Suppressor macrophage (primary cell): ENCODE measurements at regions not wholly inside any gene's neighbourhood (a gene's known extent, or its start where the extent isn't known, plus 50 kb on each side); places are given as distances from the start of the nearest gene placed in this dataset.

Experiments used
- DNase-seq, 4 experiments: peaks; one replicate each; pipeline ENCODE4 v3.0.0-alpha.2; 2020 to 2022

- DNase-seq = no peak
Measured at GRCh38 chr2:13542061-13542460, 825.3 kb downstream of the TRIB2 start.

- no peak for DNase-seq
Measured at GRCh38 chr2:13542642-13543041, 825.9 kb downstream of the TRIB2 start.

- DNase-seq = no peak
Measured at GRCh38 chr2:13543550-13543949, 826.8 kb downstream of the TRIB2 start.

GRCh38 chr2:13545320-13545719 is 828.6 kb downstream of the TRIB2 start:
- DNase-seq = no peak

DNA sequence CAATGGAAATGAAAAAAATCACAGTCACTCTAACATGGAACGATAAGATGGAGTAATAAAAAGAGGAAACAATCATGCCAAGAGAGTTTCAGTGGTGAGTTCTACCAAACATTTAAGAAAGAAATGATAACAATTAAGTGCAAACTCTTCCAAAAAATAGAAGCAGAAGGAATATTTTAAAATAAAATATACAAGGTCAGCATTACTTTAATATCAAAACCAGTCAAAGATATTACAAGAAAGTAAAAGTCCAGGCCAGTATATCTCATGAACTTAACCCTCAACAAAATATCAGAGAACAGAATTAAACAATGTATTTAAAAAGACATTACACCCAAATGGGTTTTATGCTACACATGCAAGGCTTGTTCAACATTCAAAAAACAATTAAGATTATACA is 829.4 kb downstream of the TRIB2 start:
- no peak for DNase-seq

DNA sequence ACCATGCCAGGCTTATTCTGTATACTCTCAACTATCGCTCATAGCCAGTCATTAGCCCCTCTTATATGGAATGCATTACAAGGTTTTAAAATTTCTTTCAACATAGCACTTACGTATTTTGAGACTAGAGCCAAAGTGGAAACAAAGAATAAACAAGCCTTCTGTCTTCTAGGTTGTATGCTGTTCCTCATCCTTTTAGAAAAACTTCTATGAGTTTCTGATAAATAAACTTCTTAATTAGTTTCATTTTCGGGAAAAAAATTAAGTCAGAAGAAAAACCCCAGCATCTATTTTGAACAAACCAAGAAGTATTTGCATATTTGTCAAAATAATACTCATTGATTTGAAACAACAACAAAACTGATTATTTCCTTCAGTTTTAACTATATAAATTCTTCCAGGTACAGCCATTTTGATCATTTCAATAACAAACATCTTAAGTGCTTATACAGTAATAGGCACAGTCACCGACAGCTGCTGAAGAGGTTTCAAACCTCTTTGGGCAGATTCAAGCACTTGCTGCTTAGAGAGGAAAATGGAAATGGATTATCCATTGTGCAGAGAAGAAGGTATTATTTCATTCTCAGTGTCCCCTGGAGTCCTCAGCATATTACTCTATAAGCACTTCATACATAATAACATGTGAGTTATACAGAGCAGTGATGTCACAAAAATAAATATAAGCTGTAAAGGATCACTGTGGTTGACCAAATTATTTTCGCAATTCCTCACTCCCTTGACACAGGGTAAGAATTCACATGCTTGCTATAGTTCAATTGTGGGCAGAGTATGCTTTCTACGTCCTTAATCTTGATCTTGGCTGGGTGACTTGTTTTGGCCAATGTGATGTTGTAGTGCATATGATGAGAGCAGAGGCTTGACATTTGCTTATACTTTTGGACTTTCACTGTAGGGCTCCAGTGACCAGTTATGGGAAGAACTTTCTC is 833.8 kb downstream of the TRIB2 start:
- DNase-seq = no peak

DNA sequence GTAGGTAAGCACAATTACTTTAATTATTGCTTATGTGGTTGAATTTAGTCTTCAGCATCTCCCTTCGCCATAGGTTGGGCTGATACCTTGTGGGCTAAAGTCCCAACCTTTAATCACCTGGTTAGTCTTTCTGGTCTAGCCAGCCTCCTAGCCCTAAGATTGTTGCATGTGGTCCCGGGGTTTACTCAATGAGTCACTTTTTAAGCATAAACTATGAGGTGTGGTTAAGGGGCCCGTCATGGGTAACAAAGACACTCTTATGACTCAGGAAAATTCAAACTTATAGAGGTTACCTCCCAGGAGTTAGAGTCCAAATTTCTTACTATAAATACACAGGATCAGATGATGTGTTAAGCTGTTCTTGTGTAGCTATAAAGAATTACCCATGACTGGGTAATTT is 841.6 kb downstream of the TRIB2 start:
- no peak for DNase-seq

DNA sequence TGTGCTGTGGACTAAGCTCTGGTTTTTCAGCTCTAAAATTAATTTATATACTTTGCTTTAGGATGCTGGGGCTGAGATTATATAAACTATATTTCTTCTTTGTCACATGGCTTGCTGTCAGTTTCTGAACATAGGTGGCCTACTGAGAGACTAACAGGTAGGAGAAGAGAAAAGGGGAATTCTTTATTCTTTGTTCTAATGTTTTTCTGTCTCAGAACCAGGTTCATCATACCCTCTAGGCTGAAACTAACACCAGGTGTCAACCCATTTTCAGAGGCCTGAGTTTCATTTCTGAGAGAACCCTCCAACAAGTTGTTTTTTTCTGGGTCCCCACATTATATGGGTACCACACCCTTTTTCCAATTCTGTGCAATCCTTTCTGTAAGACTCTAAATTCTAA is 843.6 kb downstream of the TRIB2 start:
- no peak for DNase-seq

DNA sequence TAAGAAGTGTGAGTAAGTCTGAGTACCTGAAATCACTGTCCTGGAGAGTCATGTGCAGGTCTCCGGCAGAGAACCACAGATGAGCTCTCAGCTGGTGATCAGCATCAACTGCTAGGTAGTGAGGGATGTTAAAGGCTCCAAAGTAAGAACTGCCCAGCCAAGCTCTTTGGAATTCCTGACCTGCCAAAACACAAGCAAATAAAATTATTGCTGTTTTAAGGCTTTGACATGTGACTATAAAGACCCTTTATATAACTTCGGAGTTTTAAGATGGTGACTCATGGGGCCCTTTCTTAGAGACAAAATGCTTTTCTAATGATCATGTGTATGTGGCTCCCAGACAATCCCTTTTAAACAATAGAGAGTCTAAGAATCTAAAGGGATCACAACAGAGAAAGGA is 855.7 kb downstream of the TRIB2 start:
- no peak for DNase-seq

DNA sequence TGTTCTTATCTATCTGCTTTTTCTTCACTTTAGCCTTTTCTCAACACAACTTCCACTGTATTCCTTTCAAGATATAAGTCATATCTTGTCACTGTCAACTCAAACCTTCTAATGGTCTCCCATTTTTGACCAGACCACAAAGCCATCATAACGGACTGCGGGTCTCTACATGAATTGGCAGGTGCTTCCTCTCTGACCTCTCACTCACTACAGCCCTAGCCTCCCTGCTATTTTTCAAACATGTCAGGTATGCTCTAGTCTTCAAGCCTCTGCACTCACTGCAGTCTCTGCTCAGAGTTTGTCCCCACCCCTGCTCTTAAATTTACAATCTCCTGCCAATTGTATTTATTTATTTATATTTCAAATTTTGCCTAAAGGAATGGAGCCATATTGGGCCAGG is 858.1 kb downstream of the TRIB2 start:
- no peak for DNase-seq

DNA sequence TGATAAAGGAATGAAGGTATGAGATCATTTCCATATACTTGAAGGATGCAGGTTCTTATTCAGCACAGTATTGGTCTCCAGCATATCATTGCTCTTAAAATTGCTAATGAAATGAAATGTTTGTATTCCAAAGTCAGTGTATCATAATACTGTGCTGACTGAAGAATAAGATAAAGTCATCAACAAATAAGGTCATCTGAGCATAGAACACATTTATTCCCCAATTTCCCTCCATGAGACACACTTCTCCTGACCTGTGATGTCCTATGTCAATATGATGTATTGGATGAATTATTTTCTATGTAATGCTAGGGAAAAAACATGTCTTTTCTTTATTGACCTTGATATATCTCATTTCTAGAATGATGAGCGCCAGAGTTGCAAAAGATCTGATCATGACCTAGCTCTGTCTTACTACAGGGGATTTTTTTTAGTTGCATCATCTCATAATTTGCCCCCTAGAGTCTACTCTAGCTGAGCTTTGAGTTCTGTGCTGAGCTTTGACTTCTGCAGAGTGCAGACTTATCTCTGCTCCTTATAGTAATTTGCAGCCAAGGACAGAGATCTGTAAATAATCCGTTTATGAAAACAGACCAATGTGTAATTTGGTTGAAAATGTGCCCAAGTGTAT is 859.8 kb downstream of the TRIB2 start:
- no peak for DNase-seq

- DNase-seq = no peak
Measured at GRCh38 chr2:13578547-13578946, 861.8 kb downstream of the TRIB2 start.

DNA sequence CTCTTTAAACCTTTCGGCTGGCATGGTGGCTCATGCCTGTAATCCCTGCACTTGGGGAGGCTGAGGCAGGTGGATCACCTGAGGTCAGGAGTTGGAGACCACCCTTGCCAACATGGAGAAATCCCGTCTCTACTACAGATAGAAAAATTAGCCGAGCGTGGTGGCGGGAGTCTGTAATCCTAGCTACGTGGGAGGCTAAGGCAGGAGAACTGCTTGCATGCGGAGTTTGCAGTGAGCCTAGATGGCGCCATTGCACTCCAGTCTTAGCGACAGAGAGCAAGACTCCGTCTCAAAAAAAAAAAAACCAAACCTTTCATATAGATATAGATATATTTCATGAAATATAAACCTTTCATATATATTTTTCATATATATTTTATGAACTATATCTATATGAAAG is 864.7 kb downstream of the TRIB2 start:
- DNase-seq = no peak

DNA sequence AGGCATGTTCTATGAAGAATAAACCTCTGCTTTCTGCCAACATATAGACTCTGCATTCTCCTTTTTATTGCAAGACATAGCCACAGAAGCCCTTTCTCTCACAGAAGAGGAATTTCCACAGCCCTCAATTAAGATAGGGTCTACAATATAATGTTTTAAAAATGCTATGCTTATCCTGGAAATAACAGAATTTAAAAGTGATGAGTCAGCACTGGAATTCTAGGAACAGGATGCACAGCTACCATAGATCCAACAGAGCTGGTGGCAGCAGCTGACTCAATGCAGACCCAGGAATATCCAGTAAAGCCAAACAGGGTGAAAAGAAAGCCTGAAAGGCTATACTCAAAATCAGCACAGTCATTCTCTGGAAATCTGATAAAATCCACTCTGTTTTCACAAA is 866.9 kb downstream of the TRIB2 start:
- DNase-seq = no peak

GRCh38 chr2:13584020-13584419 is 867.3 kb downstream of the TRIB2 start:
- DNase-seq = no peak

- no peak for DNase-seq
Measured at GRCh38 chr2:13585732-13586131, 869.0 kb downstream of the TRIB2 start.

DNA sequence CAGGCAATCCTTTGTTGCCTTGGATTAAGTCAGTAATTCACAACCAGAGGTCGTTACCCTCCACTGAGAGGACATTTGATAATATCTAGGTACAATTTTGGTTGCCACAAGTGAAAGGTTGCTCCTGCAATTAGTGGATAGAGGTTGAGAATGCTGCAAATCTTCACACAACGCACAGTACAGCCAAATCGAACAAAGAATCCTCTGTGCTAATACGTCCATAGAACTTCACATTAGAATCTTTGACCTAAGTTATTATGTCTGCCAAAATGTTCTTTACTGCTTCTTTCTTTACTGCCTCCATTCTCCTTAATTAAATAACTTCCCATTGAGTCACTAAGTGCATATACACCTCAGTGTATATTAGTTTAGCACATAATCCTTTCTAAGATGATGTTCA is 879.5 kb downstream of the TRIB2 start:
- DNase-seq = no peak

- no peak for DNase-seq
Measured at GRCh38 chr2:13597176-13597575, 880.4 kb downstream of the TRIB2 start.

DNA sequence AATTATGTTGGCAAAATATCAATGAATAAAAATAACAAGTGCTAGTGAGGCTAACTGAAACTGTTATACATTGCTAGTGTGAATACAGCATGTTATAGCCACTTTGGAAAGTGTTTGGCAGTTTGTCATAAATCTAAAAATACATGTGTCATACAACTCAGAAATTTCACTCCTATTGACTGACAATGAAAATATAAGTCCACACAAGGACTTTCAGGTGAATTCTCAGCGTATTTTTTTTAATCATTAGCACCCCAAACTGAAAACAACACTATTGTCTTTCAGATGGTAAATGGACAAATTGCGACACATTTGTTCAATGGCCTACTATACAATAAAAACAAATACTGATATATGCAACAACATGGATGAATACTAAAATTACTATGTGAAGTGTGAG is 884.8 kb downstream of the TRIB2 start:
- no peak for DNase-seq

GRCh38 chr2:13604951-13605661 is 888.4 kb downstream of the TRIB2 start:
- DNase-seq = no peak

GRCh38 chr2:13607139-13607538 is 890.4 kb downstream of the TRIB2 start:
- no peak for DNase-seq

DNA sequence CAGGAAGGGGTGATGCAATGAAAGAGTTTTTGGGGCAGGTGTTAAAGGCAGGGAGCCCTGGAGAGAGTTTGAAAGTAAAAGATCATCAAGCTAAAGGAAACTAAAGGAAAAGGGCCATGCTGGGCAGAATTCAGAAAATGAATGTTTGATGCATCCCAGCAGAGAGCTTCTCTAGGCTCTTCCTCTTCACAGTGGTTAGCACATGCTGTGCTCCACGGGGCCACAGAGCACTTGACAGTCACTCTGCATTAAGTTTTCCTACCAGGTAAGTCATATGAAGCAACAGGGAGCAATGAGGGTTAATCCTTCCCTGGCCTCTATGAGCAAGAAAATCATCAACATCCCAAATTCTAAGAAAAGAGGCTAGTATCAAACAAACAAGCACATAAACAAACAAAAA is 895.2 kb downstream of the TRIB2 start:
- DNase-seq = no peak

DNA sequence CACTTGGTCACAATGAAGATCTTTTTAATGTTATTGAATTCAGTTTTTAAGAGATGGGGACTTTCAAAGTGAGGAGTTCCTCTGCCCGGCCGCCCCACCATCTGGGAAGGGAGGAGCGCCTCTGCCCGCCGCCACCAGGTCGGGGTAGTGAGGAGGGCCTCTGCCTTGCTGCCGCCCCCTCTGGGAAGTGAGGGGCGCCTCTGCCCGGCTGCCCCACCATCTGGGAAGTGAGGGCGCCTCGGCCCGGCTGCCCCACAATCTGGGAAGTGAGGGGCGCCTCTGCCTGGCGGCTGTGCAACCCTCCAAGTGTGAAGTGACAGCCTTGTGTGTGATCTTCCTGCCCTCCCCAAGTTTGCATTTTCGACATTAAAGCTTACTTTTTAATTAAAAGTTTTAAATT is 899.3 kb downstream of the TRIB2 start:
- DNase-seq = no peak

DNA sequence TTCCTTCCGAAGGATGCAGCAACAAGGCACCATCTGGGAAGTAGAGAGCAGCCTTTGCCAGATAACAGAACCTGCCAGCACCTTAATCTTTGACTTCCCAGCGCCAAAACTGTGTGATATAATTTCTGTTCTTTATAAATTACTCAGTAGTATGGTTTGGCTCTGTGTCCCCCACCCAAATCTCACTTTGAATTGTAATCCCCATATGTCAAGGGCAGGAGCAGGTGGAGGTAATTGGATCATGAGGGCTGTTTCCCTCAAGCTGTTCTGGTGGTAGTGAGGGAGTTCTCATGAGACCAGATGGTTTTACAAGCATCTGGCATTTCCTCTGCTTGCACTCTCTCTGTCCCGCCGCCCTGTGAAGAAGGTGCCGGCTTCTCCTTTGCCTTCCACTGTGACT is 899.9 kb downstream of the TRIB2 start:
- DNase-seq = no peak
